ENCODE measurements at regions not wholly inside any gene's neighbourhood (a gene's known extent, or its start where the extent isn't known, plus 50 kb on each side); places are given as distances from the start of the nearest gene placed in this dataset.
A peak's percentile ranks its signal among the peaks of the same experiment; 100 is the strongest.

GRCh38 chr1:60634106-60634505 is 448.3 kb upstream of the NFIA start:
- CTCF ChIA-PET: no interaction called here
- TF ChIP-seq CTCF (conservative IDR thresholded peaks at IDR 0.05; ENCODE audit: low read depth, low read length): no peak
- TF ChIP-seq EZH2 (IDR thresholded peaks at IDR 0.05; ENCODE audit: borderline replicate concordance, low read depth, low read length, poor library complexity, severe bottlenecking): no peak

GRCh38 chr1:60622486-60622885 is 459.9 kb upstream of the NFIA start:
- intact Hi-C loops (cut with micrococcal nuclease; ENCODE audit: unreplicated experiment): no loop called here

More at GRCh38 chr1:60634106-60634505, 448.3 kb upstream of the NFIA start:
- H3K9me3 ChIP-seq (ENCODE audit: low read depth, low read length, poor library complexity, severe bottlenecking): no peaks in the 10 kb centered on the region
- no peaks in the 10 kb centered on the region for H3K36me3 ChIP-seq (ENCODE audit: insufficient read depth, low read length, poor library complexity, severe bottlenecking)
- POLR2A ChIA-PET (ENCODE audit: low non-redundant PET): no interaction called here
- intact Hi-C loops (cut with micrococcal nuclease; ENCODE audit: unreplicated experiment): no loop called here
- no peak for DNase-seq (ENCODE audit: low spot score)
- H3K4me3 ChIP-seq (ENCODE audit: low read depth, low read length, poor library complexity, severe bottlenecking): no peak overlapping the region
- no peak overlapping the region for H3K27ac ChIP-seq (ENCODE audit: low read depth, low read length, poor library complexity, severe bottlenecking)
- H3K27me3 ChIP-seq (replicated peaks; ENCODE audit: insufficient read depth, low read depth, low read length, poor library complexity): peaks cover 80% of the 10 kb centered on the region
- H3K4me1 ChIP-seq (ENCODE audit: insufficient read depth, low read length, poor library complexity, severe bottlenecking): no peaks in the 10 kb centered on the region
- no TSS peak for BruUV-seq (replicated peaks)

GRCh38 chr1:60621368-60621851 is 461.0 kb upstream of the NFIA start:
- Histone ChIP-seq H3K27ac (ENCODE audit: low read depth, low read length, poor library complexity, severe bottlenecking) (no peak overlapping the region), H3K27me3 (replicated peaks; ENCODE audit: insufficient read depth, low read depth, low read length, poor library complexity) (peaks cover 97% of the 10 kb centered on the region), H3K4me3 (ENCODE audit: low read depth, low read length, poor library complexity, severe bottlenecking) (no peak overlapping the region), H3K9me3 (ENCODE audit: low read depth, low read length, poor library complexity, severe bottlenecking) (no peaks in the 10 kb centered on the region), H3K36me3 (ENCODE audit: insufficient read depth, low read length, poor library complexity, severe bottlenecking) (no peaks in the 10 kb centered on the region), H3K4me1 (ENCODE audit: insufficient read depth, low read length, poor library complexity, severe bottlenecking) (peaks cover 29% of the 10 kb centered on the region)
- peak; percentile 82 for DNase-seq (ENCODE audit: low spot score)
- no TSS peak for BruUV-seq (replicated peaks)
- ChIA-PET POLR2A (ENCODE audit: low non-redundant PET) (no interaction called here), CTCF (interaction anchor here (0.7 kb wide), 1 partner anchor 227 kb away, joined by 3 read pairs; no protein-coding TSS in a partner anchor)
- TF ChIP-seq EZH2 (IDR thresholded peaks at IDR 0.05; ENCODE audit: borderline replicate concordance, low read depth, low read length, poor library complexity, severe bottlenecking): no peak
- TF ChIP-seq CTCF (conservative IDR thresholded peaks at IDR 0.05; ENCODE audit: low read depth, low read length): no peak
- intact Hi-C loops (cut with micrococcal nuclease; ENCODE audit: unreplicated experiment): no loop called here

More at GRCh38 chr1:60622486-60622885, 459.9 kb upstream of the NFIA start:
- DNase-seq (ENCODE audit: low spot score): no peak
- BruUV-seq (replicated peaks): no TSS peak
- Histone ChIP-seq H3K36me3 (ENCODE audit: insufficient read depth, low read length, poor library complexity, severe bottlenecking) (no peaks in the 10 kb centered on the region), H3K27ac (ENCODE audit: low read depth, low read length, poor library complexity, severe bottlenecking) (no peak overlapping the region), H3K27me3 (replicated peaks; ENCODE audit: insufficient read depth, low read depth, low read length, poor library complexity) (peaks cover 97% of the 10 kb centered on the region), H3K4me3 (ENCODE audit: low read depth, low read length, poor library complexity, severe bottlenecking) (no peak overlapping the region), H3K4me1 (ENCODE audit: insufficient read depth, low read length, poor library complexity, severe bottlenecking) (peaks cover 29% of the 10 kb centered on the region), H3K9me3 (ENCODE audit: low read depth, low read length, poor library complexity, severe bottlenecking) (no peaks in the 10 kb centered on the region)
- TF ChIP-seq EZH2 (IDR thresholded peaks at IDR 0.05; ENCODE audit: borderline replicate concordance, low read depth, low read length, poor library complexity, severe bottlenecking): no peak
- no peak for TF ChIP-seq CTCF (conservative IDR thresholded peaks at IDR 0.05; ENCODE audit: low read depth, low read length)
- ChIA-PET CTCF (no interaction called here), POLR2A (ENCODE audit: low non-redundant PET) (no interaction called here)

Data from A673 (cell line).